K562 (cell line): ENCODE measurements at regions not wholly inside any gene's neighbourhood (a gene's known extent, or its start where the extent isn't known, plus 50 kb on each side); places are given as distances from the start of the nearest gene placed in this dataset.

Experiments
- ATAC-seq: fragments of 200-7000 bp; cut with Tn5 transposase; 3 replicates; pipeline ENCODE4 v1.9.1; 2020; ENCODE audit warnings: moderate library complexity
- BruUV-seq: library from RNA; stranded (reverse); fragments of 400-500 nt; replicated peaks from 2 replicates; lab custom pipeline; 2021; lab: Mats Ljungman, UMichigan
- CTCF ChIA-PET: fragments of 300-600 bp; formaldehyde crosslinking; extraction: SDS; loops from one replicate; lab custom pipeline; 2021; ENCODE audit warnings: low intra/inter-chr PET ratio; lab: Yijun Ruan, JAX
- POLR2A ChIA-PET: fragments of 300-600, 350-650 bp; sonication (Branson Sonifier 250); formaldehyde crosslinking; extraction: SDS; loops from one replicate; lab custom pipeline; 2021; ENCODE audit warnings: antibody characterized with exemption, inconsistent platforms; lab: Yijun Ruan, JAX
- DNase-seq, 4 experiments: peaks; one replicate each; pipeline versions ENCODE4 v3.0.0 to v3.0.0-alpha.2; 2011 to 2018; ENCODE audit warnings: low spot score in 3 of 4, mixed read lengths in 3 of 4; ENCODE audit errors: extremely low read depth in 1 of 4
- FAIRE-seq: peaks from 2 replicates; lab custom pipeline; 2011; peaks lifted over from hg19 to GRCh38; lab: Jason Lieb, UNC
- H2AFZ ChIP-seq: 2 replicates; pipeline ENCODE4 v1.6.0; 2011; ENCODE audit warnings: low read depth, low read length, control low read depth, inconsistent platforms
- H3K27ac ChIP-seq: fragments of 200-600 bp; 3 replicates; pipeline ENCODE4 v1.8.0; 2011; ENCODE audit warnings: low read depth, mild to moderate bottlenecking, control low read depth, inconsistent platforms, low read length, moderate library complexity, mixed read lengths; ENCODE audit errors: extremely low read depth
- H3K27me3 ChIP-seq, 2 experiments: fragments of 300-600 bp in 1 of 2; 2 replicates in 1 of 2; 3 replicates in 1 of 2; pipeline versions ENCODE4 v1.6.0 to v1.8.0; 2011; ENCODE audit warnings: inconsistent platforms in 2 of 2, low read length in 2 of 2, mild to moderate bottlenecking in 1 of 2, mixed read lengths in 1 of 2, moderate library complexity in 1 of 2; ENCODE audit not compliant: control insufficient read depth in 2 of 2, insufficient read depth in 2 of 2
- H3K36me3 ChIP-seq: fragments of 300-600 bp; 3 replicates; pipeline ENCODE4 v1.8.0; 2011; ENCODE audit warnings: mild to moderate bottlenecking, low read length, inconsistent platforms; ENCODE audit not compliant: control insufficient read depth, insufficient read depth
- H3K4me1 ChIP-seq, 2 experiments: fragments of 200-600 bp in 1 of 2; replicated peaks in 1 of 2; 2 replicates in 1 of 2; 3 replicates in 1 of 2; pipeline versions ENCODE4 v1.5.1 to v1.8.0; 2011; ENCODE audit warnings: inconsistent platforms in 2 of 2, low read length in 2 of 2, mild to moderate bottlenecking in 1 of 2, mixed read lengths in 1 of 2, moderate library complexity in 1 of 2; ENCODE audit not compliant: control insufficient read depth in 2 of 2, insufficient read depth in 2 of 2
- H3K4me2 ChIP-seq: 2 replicates; pipeline ENCODE4 v1.6.1; 2011; ENCODE audit warnings: low read length, control low read depth, inconsistent platforms, mixed read lengths; ENCODE audit not compliant: insufficient read depth
- H3K4me3 ChIP-seq: fragments of 200-600 bp; sonication (generic), shearing (Covaris generic); 2 replicates; pipeline ENCODE4 v1.5.1; 2016; ENCODE audit warnings: control low read depth, inconsistent platforms
- H3K79me2 ChIP-seq: fragments of 200-600 bp; 3 replicates; pipeline ENCODE4 v1.8.0; 2011; ENCODE audit warnings: low read length, inconsistent platforms; ENCODE audit not compliant: control insufficient read depth, insufficient read depth
- H3K9ac ChIP-seq, 2 experiments: 2 replicates each; pipeline versions ENCODE4 v1.6.0 to v1.6.1; 2011; ENCODE audit warnings: low read depth in 2 of 2, low read length in 2 of 2, control low read depth in 1 of 2, inconsistent platforms in 1 of 2, mild to moderate bottlenecking in 1 of 2, mixed read lengths in 1 of 2; ENCODE audit not compliant: insufficient read depth in 1 of 2
- H3K9me1 ChIP-seq: one replicate; pipeline ENCODE4 v1.6.0; 2011; ENCODE audit warnings: inconsistent platforms, mild to moderate bottlenecking, low read length, moderate library complexity; ENCODE audit not compliant: control insufficient read depth, insufficient read depth
- H3K9me3 ChIP-seq: replicated peaks from 2 replicates; pipeline ENCODE4 v1.5.1; 2011; ENCODE audit warnings: low read depth, low read length, inconsistent platforms; ENCODE audit not compliant: control insufficient read depth, insufficient read depth
- H4K20me1 ChIP-seq: replicated peaks from 2 replicates; pipeline ENCODE4 v1.6.1; 2011; ENCODE audit warnings: low read length, inconsistent platforms, mixed read lengths; ENCODE audit not compliant: control insufficient read depth, insufficient read depth
- BRD9 ChIP-seq: fragments of 450-650 bp; IDR thresholded peaks from 2 replicates; pipeline ENCODE4 v1.6.1; 2018; ENCODE audit warnings: low read depth; ENCODE audit not compliant: partially characterized antibody
- CXXC5 ChIP-seq: fragments of 250-450 bp; sonication (Bioruptor Pico); IDR thresholded peaks from 2 replicates; pipeline ENCODE4 v1.8.0; 2022; ENCODE audit warnings: inconsistent platforms, mild to moderate bottlenecking, moderate library complexity
- GABPB1 ChIP-seq: sonication (generic); formaldehyde crosslinking; IDR thresholded peaks from 2 replicates; pipeline ENCODE4 v1.8.0; 2022; ENCODE audit warnings: mild to moderate bottlenecking, missing genetic modification reagents
- HCFC1 ChIP-seq: IDR thresholded peaks from 2 replicates; pipeline ENCODE4 v1.6.1; 2012; ENCODE audit warnings: low read depth, low read length, improper control_type of control experiment
- KAT7 ChIP-seq: sonication (generic); formaldehyde crosslinking; IDR thresholded peaks from 2 replicates; pipeline ENCODE4 v1.8.0; 2022; ENCODE audit warnings: missing genetic modification reagents, mild to moderate bottlenecking, borderline replicate concordance
- NCOA1 ChIP-seq: fragments of 450-650 bp; IDR thresholded peaks from 2 replicates; pipeline ENCODE4 v1.6.1; 2016; ENCODE audit warnings: low read depth
- PHTF2 ChIP-seq: fragments of 250-450 bp; sonication (Bioruptor Pico); IDR thresholded peaks from 2 replicates; pipeline ENCODE4 v1.5.0; 2021; ENCODE audit warnings: mild to moderate bottlenecking
- POLR2AphosphoS2 ChIP-seq: IDR thresholded peaks from 2 replicates; pipeline ENCODE4 v1.6.1; 2012; ENCODE audit warnings: low read length, improper control_type of control experiment
- ZNF785 ChIP-seq: fragments of 250-450 bp; sonication (Bioruptor Pico); IDR thresholded peaks from 2 replicates; pipeline ENCODE4 v1.4.0; 2020; ENCODE audit warnings: mild to moderate bottlenecking
- WGBS: fragments of 100-300 bp; shearing (Covaris generic); methylation state at CpG from one replicate; pipeline ENCODE4 v1.1.6; 2016; ENCODE audit warnings: low coverage, mixed read lengths; ENCODE audit not compliant: insufficient coverage; ENCODE audit errors: missing lambda C conversion rate; 5-methylcytosine and 5-hydroxymethylcytosine counted together
- in situ Hi-C: fragments of 300-500 bp; cut with MboI; formaldehyde crosslinking; loops from 4 replicates; pipeline ENCODE4 v1.15.0; 2018; ENCODE audit warnings: inconsistent platforms, mixed read lengths
- intact Hi-C: fragments of 100-400 bp; cut with micrococcal nuclease; formaldehyde crosslinking; loops from 2 replicates; pipeline ENCODE4 v1.14.2; 2022
- TF ChIP-seq, protein P1 (sequence below): fragments of 250-450 bp; sonication (Bioruptor Pico); IDR thresholded peaks from 2 replicates; pipeline ENCODE4 v1.4.0; 2020; ENCODE audit warnings: mild to moderate bottlenecking, moderate library complexity

GRCh38 chr14:99062772-99063418 is 209.1 kb downstream of the BCL11B start (continued):
- TF ChIP-seq NCOA1: no peak
- no peak for TF ChIP-seq POLR2AphosphoS2
- TF ChIP-seq PHTF2: no peak
- no peak for TF ChIP-seq CXXC5 (CRISPR knock-in tag)
- TF ChIP-seq, protein P1, sequence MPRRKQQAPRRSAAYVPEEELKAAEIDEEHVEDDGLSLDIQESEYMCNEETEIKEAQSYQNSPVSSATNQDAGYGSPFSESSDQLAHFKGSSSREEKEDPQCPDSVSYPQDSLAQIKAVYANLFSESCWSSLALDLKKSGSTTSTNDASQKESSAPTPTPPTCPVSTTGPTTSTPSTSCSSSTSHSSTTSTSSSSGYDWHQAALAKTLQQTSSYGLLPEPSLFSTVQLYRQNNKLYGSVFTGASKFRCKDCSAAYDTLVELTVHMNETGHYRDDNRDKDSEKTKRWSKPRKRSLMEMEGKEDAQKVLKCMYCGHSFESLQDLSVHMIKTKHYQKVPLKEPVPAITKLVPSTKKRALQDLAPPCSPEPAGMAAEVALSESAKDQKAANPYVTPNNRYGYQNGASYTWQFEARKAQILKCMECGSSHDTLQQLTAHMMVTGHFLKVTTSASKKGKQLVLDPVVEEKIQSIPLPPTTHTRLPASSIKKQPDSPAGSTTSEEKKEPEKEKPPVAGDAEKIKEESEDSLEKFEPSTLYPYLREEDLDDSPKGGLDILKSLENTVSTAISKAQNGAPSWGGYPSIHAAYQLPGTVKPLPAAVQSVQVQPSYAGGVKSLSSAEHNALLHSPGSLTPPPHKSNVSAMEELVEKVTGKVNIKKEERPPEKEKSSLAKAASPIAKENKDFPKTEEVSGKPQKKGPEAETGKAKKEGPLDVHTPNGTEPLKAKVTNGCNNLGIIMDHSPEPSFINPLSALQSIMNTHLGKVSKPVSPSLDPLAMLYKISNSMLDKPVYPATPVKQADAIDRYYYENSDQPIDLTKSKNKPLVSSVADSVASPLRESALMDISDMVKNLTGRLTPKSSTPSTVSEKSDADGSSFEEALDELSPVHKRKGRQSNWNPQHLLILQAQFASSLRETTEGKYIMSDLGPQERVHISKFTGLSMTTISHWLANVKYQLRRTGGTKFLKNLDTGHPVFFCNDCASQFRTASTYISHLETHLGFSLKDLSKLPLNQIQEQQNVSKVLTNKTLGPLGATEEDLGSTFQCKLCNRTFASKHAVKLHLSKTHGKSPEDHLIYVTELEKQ (CRISPR knock-in tag): no peak
- no peak for TF ChIP-seq HCFC1
- TF ChIP-seq ZNF785 (CRISPR knock-in tag): no peak

GRCh38 chr14:99063620-99064225 is 208.3 kb downstream of the BCL11B start:
- Histone ChIP-seq H3K4me1 (no peaks in the 10 kb centered on the region), H3K79me2 (no peaks in the 10 kb centered on the region), H3K9me3 (no peaks in the 10 kb centered on the region), H3K27me3 (peaks cover 0 to 9% of the 10 kb centered on the region in 2 experiments; a peak in 2 of 5 replicates), H4K20me1 (no peaks in the 10 kb centered on the region), H3K4me2 (no peak overlapping the region), H3K9me1 (no peaks in the 10 kb centered on the region), H3K36me3 (no peaks in the 10 kb centered on the region), H3K4me3 (no peak overlapping the region), H3K27ac (no peak overlapping the region), H3K9ac (no peak overlapping the region), H2AFZ (no peak overlapping the region)
- WGBS: 2% methylated on average over 9 of the region's 10 CpGs
- DNase-seq (no peak), ATAC-seq (no peak), FAIRE-seq (no peak)
- ChIA-PET POLR2A (no interaction called here), CTCF (no interaction called here)
- in situ Hi-C loops (no loop called here), intact Hi-C loops (no loop called here)
- no TSS peak for BruUV-seq
- TF ChIP-seq GABPB1 (CRISPR knock-in tag): no peak
- no peak for TF ChIP-seq KAT7 (CRISPR knock-in tag)
- TF ChIP-seq BRD9: no peak
